Loucy (cell line): ENCODE measurements at regions not wholly inside any gene's neighbourhood (a gene's known extent, or its start where the extent isn't known, plus 50 kb on each side); places are given as distances from the start of the nearest gene placed in this dataset.

Experiments used
- H2AFZ ChIP-seq: fragments of 200-600 bp; sonication (generic); 2 replicates; pipeline ENCODE4 v1.6.0; 2016; ENCODE audit warnings: antibody characterized with exemption, mild to moderate bottlenecking, low read length, moderate library complexity
- H3F3A ChIP-seq: fragments of 200-600 bp; 2 replicates; pipeline ENCODE4 v1.6.0; 2016; ENCODE audit warnings: antibody characterized with exemption, low read depth, mild to moderate bottlenecking
- H3K27me3 ChIP-seq: fragments of 200-600 bp; sonication (generic); 2 replicates; pipeline ENCODE4 v1.6.1; 2014; ENCODE audit warnings: low read length, mild to moderate bottlenecking; ENCODE audit not compliant: insufficient read depth, poor library complexity, severe bottlenecking
- H3K36me3 ChIP-seq: fragments of 200-600 bp; sonication (generic); 2 replicates; pipeline ENCODE4 v1.6.1; 2016; ENCODE audit warnings: low read length; ENCODE audit not compliant: insufficient read depth
- H3K4me1 ChIP-seq: fragments of 200-600 bp; sonication (generic); 2 replicates; pipeline ENCODE4 v1.5.1; 2014; ENCODE audit warnings: low read length, mild to moderate bottlenecking; ENCODE audit not compliant: insufficient read depth, poor library complexity, severe bottlenecking
- H3K4me2 ChIP-seq: fragments of 200-600 bp; sonication (generic); 2 replicates; pipeline ENCODE4 v1.6.0; 2014; ENCODE audit warnings: antibody characterized with exemption, low read length, low read depth, mild to moderate bottlenecking; ENCODE audit not compliant: poor library complexity, severe bottlenecking
- H3K4me3 ChIP-seq: fragments of 200-600 bp; sonication (generic); 2 replicates; pipeline ENCODE4 v1.5.1; 2014; ENCODE audit warnings: low read length, mild to moderate bottlenecking, mixed read lengths; ENCODE audit not compliant: poor library complexity, severe bottlenecking
- H3K79me2 ChIP-seq: fragments of 200-600 bp; sonication (generic); 2 replicates; pipeline ENCODE4 v1.6.1; 2014; ENCODE audit warnings: low read length; ENCODE audit not compliant: insufficient read depth
- H3K9ac ChIP-seq: fragments of 200-600 bp; sonication (generic); 2 replicates; pipeline ENCODE4 v1.6.0; 2014; ENCODE audit warnings: mild to moderate bottlenecking, low read depth, low read length, moderate library complexity; ENCODE audit not compliant: poor library complexity, severe bottlenecking
- H3K9me2 ChIP-seq: fragments of 200-600 bp; sonication (generic); replicated peaks from 2 replicates; pipeline ENCODE4 v1.6.1; 2016; ENCODE audit warnings: low read depth, low read length, mixed read lengths
- H3K9me3 ChIP-seq: fragments of 200-600 bp; sonication (generic); 2 replicates; pipeline ENCODE4 v1.6.1; 2014; ENCODE audit warnings: mild to moderate bottlenecking, antibody characterized with exemption, low read length, low read depth; ENCODE audit not compliant: insufficient read depth
- H4K20me1 ChIP-seq: fragments of 200-600 bp; sonication (generic); 2 replicates; pipeline ENCODE4 v1.6.0; 2014; ENCODE audit warnings: antibody characterized with exemption, low read length, mild to moderate bottlenecking; ENCODE audit not compliant: insufficient read depth, poor library complexity, severe bottlenecking
- EZH2phosphoT487 ChIP-seq: fragments of 200-600 bp; IDR thresholded peaks from 2 replicates; pipeline ENCODE4 v1.6.1; 2018; ENCODE audit warnings: antibody characterized with exemption, mild to moderate bottlenecking, moderate library complexity, borderline replicate concordance
- TF ChIP-seq, protein P1 (sequence below): fragments of 200-600 bp; sonication (generic); conservative IDR thresholded peaks from 2 replicates; pipeline ENCODE4 v1.5.1; 2014; ENCODE audit warnings: mild to moderate bottlenecking, antibody characterized with exemption, low read length

DNA sequence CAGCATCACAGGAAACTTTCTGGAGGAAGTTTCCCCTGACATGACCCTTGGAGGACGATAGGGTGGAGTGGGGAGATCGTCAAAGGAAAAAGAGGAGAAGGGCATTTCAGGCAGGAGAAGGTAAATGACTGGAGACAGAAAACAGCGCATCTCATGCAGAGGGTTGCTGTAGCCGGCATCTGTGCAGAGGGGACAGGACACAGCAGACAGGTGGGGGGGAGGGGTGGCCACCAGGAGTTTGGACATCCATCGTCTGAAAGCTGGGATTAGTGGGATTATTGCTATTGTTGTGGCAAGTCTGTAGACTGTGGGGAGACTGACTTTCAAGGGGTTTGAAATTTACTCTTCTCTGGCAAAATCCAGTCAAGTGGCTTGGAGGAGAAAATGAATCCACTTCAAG lies 463.9 kb downstream of the OMA1 start:
- H3K4me3 ChIP-seq: no peak overlapping the region
- H3K9me3 ChIP-seq: no peaks in the 10 kb centered on the region
- no peaks in the 10 kb centered on the region for H3K36me3 ChIP-seq
- H3K4me2 ChIP-seq: no peak overlapping the region
- H3K79me2 ChIP-seq: no peaks in the 10 kb centered on the region
- H3K9ac ChIP-seq: no peak overlapping the region
- H3K4me1 ChIP-seq: no peaks in the 10 kb centered on the region
- no peak overlapping the region for H2AFZ ChIP-seq
- no peaks in the 10 kb centered on the region for H4K20me1 ChIP-seq
- H3K9me2 ChIP-seq: no peaks in the 10 kb centered on the region
- no peaks in the 10 kb centered on the region for H3K27me3 ChIP-seq
- no peaks in the 10 kb centered on the region for H3F3A ChIP-seq
- no peak for TF ChIP-seq EZH2phosphoT487
- TF ChIP-seq, protein P1, sequence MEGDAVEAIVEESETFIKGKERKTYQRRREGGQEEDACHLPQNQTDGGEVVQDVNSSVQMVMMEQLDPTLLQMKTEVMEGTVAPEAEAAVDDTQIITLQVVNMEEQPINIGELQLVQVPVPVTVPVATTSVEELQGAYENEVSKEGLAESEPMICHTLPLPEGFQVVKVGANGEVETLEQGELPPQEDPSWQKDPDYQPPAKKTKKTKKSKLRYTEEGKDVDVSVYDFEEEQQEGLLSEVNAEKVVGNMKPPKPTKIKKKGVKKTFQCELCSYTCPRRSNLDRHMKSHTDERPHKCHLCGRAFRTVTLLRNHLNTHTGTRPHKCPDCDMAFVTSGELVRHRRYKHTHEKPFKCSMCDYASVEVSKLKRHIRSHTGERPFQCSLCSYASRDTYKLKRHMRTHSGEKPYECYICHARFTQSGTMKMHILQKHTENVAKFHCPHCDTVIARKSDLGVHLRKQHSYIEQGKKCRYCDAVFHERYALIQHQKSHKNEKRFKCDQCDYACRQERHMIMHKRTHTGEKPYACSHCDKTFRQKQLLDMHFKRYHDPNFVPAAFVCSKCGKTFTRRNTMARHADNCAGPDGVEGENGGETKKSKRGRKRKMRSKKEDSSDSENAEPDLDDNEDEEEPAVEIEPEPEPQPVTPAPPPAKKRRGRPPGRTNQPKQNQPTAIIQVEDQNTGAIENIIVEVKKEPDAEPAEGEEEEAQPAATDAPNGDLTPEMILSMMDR: no peak

DNA sequence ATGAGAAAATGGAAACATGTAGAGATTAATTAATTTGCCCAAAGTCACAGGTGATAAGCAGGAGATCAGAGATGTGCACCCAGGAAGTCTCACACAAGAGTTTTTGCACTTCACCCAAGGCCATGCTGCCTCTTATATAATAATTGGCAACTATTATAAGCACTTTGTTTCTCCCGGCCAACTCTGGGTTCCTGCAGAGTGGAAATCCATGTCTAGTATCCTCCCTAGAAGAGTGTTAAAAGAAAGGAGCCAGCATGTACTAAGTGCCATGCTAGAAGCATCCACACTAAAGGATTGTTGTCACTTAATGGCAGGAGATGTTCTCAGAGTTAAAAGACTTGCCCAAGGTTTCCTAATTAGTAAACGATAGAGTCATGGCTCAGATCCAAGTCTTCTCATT lies 470.3 kb downstream of the OMA1 start:
- Histone ChIP-seq H2AFZ (no peak overlapping the region), H3K9me3 (no peaks in the 10 kb centered on the region), H4K20me1 (no peaks in the 10 kb centered on the region), H3K4me1 (no peaks in the 10 kb centered on the region), H3K4me3 (no peak overlapping the region), H3K27me3 (no peaks in the 10 kb centered on the region), H3K36me3 (no peaks in the 10 kb centered on the region), H3K9me2 (no peaks in the 10 kb centered on the region), H3K9ac (no peak overlapping the region), H3K79me2 (no peaks in the 10 kb centered on the region), H3F3A (no peaks in the 10 kb centered on the region), H3K4me2 (no peak overlapping the region)
- TF ChIP-seq, protein P1: no peak
- no peak for TF ChIP-seq EZH2phosphoT487

DNA sequence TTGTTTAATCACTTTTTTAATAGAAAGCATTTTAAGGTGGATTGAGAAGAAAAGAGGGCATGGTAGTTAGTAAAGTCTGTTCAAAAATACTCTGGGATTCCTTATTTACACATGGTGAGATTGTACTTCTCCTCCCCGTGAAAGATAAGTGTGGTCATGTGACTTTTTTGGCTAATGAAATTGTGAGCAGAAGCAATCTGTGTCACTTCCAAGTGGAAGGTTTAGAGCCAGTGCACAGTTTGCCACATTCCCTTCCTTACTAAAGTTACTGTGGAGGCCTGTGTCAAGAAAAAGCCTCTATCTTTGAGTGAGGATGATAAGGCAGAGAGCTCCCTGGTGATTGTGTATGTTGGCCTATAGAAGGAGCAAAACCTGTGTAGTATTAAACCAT lies 471.3 kb downstream of the OMA1 start:
- no peaks in the 10 kb centered on the region for H3K36me3 ChIP-seq
- H3K27me3 ChIP-seq: no peaks in the 10 kb centered on the region
- H3K4me2 ChIP-seq: no peak overlapping the region
- TF ChIP-seq, protein P1: no peak
- no peak for TF ChIP-seq EZH2phosphoT487
- no peak overlapping the region for H3K4me3 ChIP-seq
- H3F3A ChIP-seq: no peaks in the 10 kb centered on the region
- no peaks in the 10 kb centered on the region for H4K20me1 ChIP-seq
- H2AFZ ChIP-seq: no peak overlapping the region
- no peak overlapping the region for H3K9ac ChIP-seq
- no peaks in the 10 kb centered on the region for H3K4me1 ChIP-seq
- no peaks in the 10 kb centered on the region for H3K79me2 ChIP-seq
- no peaks in the 10 kb centered on the region for H3K9me3 ChIP-seq
- H3K9me2 ChIP-seq: no peaks in the 10 kb centered on the region
